BJ (cell line): ENCODE measurements at regions not wholly inside any gene's neighbourhood (a gene's known extent, or its start where the extent isn't known, plus 50 kb on each side); places are given as distances from the start of the nearest gene placed in this dataset.

Experiments used
- CTCF ChIA-PET: fragments of 350-600 bp; formaldehyde crosslinking; extraction: SDS; loops from one replicate; lab custom pipeline; 2021; ENCODE audit warnings: antibody characterized with exemption, inconsistent platforms; lab: Yijun Ruan, JAX
- POLR2A ChIA-PET: fragments of 300-600 bp; sonication (Branson Sonifier 250); formaldehyde crosslinking; extraction: SDS; loops from one replicate; lab custom pipeline; 2021; ENCODE audit warnings: antibody characterized with exemption; lab: Charles Lee
- DNase-seq: peaks from one replicate; pipeline ENCODE4 v3.0.0-alpha.2; 2011; ENCODE audit warnings: low read depth
- H3K27me3 ChIP-seq: 2 replicates; pipeline ENCODE4 v1.6.0; 2011; ENCODE audit warnings: low read length; ENCODE audit not compliant: control insufficient read depth, insufficient read depth
- H3K36me3 ChIP-seq: 2 replicates; pipeline ENCODE4 v1.5.1; 2011; ENCODE audit warnings: low read length; ENCODE audit not compliant: control insufficient read depth, insufficient read depth
- H3K4me3 ChIP-seq: 2 replicates; pipeline ENCODE4 v1.5.1; 2011; ENCODE audit warnings: low read depth, mild to moderate bottlenecking, control low read depth, low read length
- TF ChIP-seq, protein P1 (sequence below): IDR thresholded peaks from 2 replicates; pipeline ENCODE4 v1.5.1; 2011; ENCODE audit warnings: low read depth, mild to moderate bottlenecking, control low read depth, inconsistent platforms, low read length, moderate library complexity; ENCODE audit not compliant: insufficient read depth

DNA sequence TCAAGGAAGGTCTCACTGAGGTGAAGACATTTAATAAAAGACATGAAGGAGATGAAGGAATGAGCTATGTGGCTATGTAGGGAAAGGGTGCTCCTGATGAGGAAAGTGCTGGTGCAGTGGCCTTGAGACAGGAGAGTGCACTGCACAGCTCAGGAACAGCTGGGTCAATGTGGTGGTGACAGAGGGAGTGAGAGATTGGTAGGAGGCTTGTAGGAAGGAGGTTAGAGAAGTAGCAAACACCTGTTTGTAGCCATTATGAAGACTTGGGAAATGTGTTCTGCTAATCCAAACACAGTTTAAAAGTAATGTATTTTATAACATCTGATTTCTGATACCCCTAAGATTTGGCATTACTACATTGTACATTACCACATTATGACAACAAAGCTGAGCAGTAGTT, 115.1 kb upstream of the MTAP start:
- Histone ChIP-seq H3K27me3 (no peaks in the 10 kb centered on the region), H3K36me3 (no peaks in the 10 kb centered on the region), H3K4me3 (no peak overlapping the region)
- TF ChIP-seq, protein P1, sequence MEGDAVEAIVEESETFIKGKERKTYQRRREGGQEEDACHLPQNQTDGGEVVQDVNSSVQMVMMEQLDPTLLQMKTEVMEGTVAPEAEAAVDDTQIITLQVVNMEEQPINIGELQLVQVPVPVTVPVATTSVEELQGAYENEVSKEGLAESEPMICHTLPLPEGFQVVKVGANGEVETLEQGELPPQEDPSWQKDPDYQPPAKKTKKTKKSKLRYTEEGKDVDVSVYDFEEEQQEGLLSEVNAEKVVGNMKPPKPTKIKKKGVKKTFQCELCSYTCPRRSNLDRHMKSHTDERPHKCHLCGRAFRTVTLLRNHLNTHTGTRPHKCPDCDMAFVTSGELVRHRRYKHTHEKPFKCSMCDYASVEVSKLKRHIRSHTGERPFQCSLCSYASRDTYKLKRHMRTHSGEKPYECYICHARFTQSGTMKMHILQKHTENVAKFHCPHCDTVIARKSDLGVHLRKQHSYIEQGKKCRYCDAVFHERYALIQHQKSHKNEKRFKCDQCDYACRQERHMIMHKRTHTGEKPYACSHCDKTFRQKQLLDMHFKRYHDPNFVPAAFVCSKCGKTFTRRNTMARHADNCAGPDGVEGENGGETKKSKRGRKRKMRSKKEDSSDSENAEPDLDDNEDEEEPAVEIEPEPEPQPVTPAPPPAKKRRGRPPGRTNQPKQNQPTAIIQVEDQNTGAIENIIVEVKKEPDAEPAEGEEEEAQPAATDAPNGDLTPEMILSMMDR: no peak
- no peak for DNase-seq
- ChIA-PET CTCF (no interaction called here), POLR2A (no interaction called here)

DNA sequence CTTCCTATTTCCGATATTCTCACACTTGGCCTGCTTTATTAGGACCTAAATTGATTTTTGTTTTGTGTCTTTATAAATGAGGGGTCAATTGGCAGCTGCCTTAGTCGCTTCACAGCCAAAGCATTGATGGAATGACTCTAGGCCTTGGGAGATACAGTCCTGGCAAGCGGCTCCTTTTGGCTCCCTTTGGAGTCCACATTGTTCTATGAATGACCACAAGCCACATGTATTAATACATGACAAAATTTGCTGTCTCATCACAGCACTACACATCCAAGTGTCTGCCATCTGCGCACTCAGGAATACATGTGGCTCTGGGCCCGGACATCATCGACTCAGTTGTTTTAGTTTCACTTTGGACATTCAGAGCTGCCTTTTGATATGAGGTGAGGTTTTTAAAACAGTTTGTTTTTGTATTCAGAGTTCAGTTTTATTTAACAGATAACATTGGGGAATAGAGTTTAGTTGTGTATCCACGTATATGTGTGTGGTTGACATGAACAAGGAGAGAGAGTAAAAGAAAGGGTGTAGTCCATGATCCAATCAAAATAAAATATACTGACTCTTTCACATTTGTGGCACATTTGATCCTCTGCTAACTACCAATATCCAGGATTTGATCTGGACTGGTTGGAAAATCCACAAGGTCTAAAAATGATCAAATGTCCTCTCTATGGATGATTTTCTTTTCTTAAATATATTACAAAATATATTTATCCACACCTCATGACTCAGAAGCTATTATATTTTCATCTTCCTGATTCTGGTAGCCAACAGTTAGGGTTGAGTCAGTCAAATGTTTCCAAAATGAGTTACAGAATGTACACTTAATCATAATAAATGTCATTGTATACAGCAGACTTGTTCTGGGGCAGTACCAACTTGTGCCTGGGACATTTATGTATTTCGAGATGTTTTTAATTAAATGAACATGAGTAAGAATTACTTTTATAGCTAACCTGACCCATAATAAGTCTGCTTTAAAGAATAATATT, 114.0 kb upstream of the MTAP start:
- H3K4me3 ChIP-seq: no peak overlapping the region
- H3K27me3 ChIP-seq: no peaks in the 10 kb centered on the region
- TF ChIP-seq, protein P1: no peak
- ChIA-PET CTCF (interaction anchor here (0.6 to 3.8 kb wide), 3 partner anchors 12 to 311 kb away, joined by 3 to 19 read pairs (median 3); no protein-coding TSS in a partner anchor), POLR2A (no interaction called here)
- no peak for DNase-seq
- H3K36me3 ChIP-seq: no peaks in the 10 kb centered on the region

DNA sequence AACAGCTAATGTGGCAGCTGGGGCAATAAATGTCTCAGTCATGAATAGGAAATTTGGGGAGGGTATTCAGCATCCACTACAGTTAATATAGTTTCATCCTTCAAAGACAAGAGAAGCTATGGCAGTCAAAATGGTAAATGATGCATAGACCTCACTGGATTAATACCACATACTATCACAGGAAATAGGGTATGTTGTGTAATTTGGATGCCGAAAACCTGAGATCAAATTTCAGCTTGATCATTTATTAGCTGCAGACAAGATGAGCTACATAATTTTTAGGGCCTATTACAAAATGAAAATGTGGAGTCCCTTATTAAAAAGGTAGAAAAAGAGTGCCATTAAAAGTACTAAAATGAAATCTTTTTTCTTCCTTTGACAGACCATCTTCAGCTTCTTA, 112.6 kb upstream of the MTAP start:
- CTCF ChIA-PET: interaction anchor here (0.9 to 3.8 kb wide), 5 partner anchors 10 to 107 kb away, joined by 3 to 19 read pairs (median 3); no protein-coding TSS in a partner anchor
- DNase-seq: no peak

DNA sequence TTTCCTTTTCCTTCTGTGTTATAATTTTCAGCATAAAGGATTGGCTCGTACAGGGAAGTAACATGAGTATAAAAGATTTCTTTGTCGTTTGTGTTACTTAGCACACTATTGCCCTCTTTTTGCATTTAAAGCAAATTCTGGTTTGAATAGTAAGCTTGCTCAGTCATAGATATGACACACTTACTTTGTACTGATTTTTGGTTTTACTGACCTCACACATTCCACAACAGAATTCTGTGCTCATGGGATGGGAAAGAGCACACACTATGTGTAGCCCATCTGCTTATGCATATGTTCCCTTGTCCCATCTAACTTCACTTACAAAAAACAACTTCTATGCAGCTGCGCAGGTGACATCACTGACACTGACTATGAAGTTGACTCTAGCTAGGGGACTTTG, 111.9 kb upstream of the MTAP start:
- DNase-seq: no peak
- Histone ChIP-seq H3K27me3 (no peaks in the 10 kb centered on the region), H3K36me3 (no peaks in the 10 kb centered on the region), H3K4me3 (no peak overlapping the region)
- ChIA-PET POLR2A (no interaction called here), CTCF (interaction anchor here (3.8 kb wide), 1 partner anchor 17 kb away, joined by 19 read pairs; no protein-coding TSS in a partner anchor)
- TF ChIP-seq, protein P1: no peak

More for the DNA sequence above, 112.6 kb upstream of the MTAP start:
- no peak overlapping the region for H3K4me3 ChIP-seq
- H3K36me3 ChIP-seq: no peaks in the 10 kb centered on the region
- H3K27me3 ChIP-seq: no peaks in the 10 kb centered on the region
- TF ChIP-seq, protein P1: no peak
- POLR2A ChIA-PET: no interaction called here

DNA sequence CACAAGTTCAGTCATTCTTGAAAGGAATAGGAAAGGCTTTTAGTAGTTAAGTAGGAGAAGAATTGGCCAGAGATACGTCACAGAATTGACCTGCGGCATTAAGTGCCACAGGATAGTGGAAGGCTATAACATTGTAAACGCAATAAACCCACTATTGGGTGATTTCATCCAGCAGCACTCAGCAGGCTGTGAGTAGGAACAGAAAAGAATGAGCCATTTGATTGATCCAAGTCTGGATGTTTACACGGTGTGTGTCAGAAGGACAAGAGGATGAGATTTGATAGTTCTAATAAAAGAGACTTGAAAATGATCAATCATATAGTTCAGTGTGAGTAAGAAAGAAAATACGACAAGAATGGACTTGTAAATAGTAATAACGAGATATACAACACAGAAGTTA, 110.0 kb upstream of the MTAP start:
- Histone ChIP-seq H3K36me3 (no peaks in the 10 kb centered on the region), H3K27me3 (no peaks in the 10 kb centered on the region), H3K4me3 (no peak overlapping the region)
- TF ChIP-seq, protein P1: no peak
- DNase-seq: no peak
- ChIA-PET CTCF (no interaction called here), POLR2A (no interaction called here)
